ENCODE measurements at regions not wholly inside any gene's neighbourhood (a gene's known extent, or its start where the extent isn't known, plus 50 kb on each side); places are given as distances from the start of the nearest gene placed in this dataset.

GRCh38 chr11:105371311-105371710, 231.7 kb upstream of the CARD18 start:
- H3K9ac ChIP-seq (ENCODE audit: low read length) = no peak overlapping the region
- no peaks in the 10 kb centered on the region for H3K36me3 ChIP-seq (ENCODE audit: control insufficient read depth in 1 of 2, insufficient read depth in 2 of 2, low read length in 2 of 2)
- no peaks in the 10 kb centered on the region for H3K4me1 ChIP-seq (ENCODE audit: control insufficient read depth in 1 of 2, insufficient read depth in 2 of 2, low read length in 2 of 2)
- H3K9me3 ChIP-seq (ENCODE audit: control insufficient read depth in 1 of 2, insufficient read depth in 1 of 2, low read depth in 1 of 2, low read length in 2 of 2) = no peaks in the 10 kb centered on the region
- no TSS peak for BruUV-seq (replicated peaks)
- no peaks in the 10 kb centered on the region for H3K79me2 ChIP-seq (ENCODE audit: insufficient read depth, low read length)
- no peaks in the 10 kb centered on the region for H3K9me2 ChIP-seq (ENCODE audit: insufficient read depth)
- no peak overlapping the region for H3K4me2 ChIP-seq (ENCODE audit: low read length)
- ChIA-PET CTCF (no interaction called here), RAD21 (ENCODE audit: low non-redundant PET in 1 of 2, low total read pairs in 2 of 2, uncharacterized antibody in 2 of 2, unreplicated experiment in 2 of 2) (no interaction called here), POLR2A (no interaction called here)
- no peaks in the 10 kb centered on the region for H4K20me1 ChIP-seq (ENCODE audit: insufficient read depth)
- ATAC-seq (no peak), DNase-seq (ENCODE audit: low read depth, low spot score) (no peak)
- no peak for TF ChIP-seq SIN3A (IDR thresholded peaks at IDR 0.05; ENCODE audit: low read depth)
- no peak for TF ChIP-seq REST (IDR thresholded peaks at IDR 0.05; ENCODE audit: low read depth)
- no peak for TF ChIP-seq MAX (IDR thresholded peaks at IDR 0.05)
- no peak for TF ChIP-seq TCF7L2 (IDR thresholded peaks at IDR 0.05; ENCODE audit: borderline replicate concordance, extremely low read depth, insufficient read depth, insufficient read length)
- no peak overlapping the region for H3K27ac ChIP-seq (ENCODE audit: low read depth, low read length)
- no peaks in the 10 kb centered on the region for H3K27me3 ChIP-seq (ENCODE audit: insufficient read depth, low read length)
- no peak overlapping the region for H3K4me3 ChIP-seq (replicated peaks in 1 of 2; ENCODE audit: low read depth in 1 of 2, low read length in 2 of 2)
- intact Hi-C loops (cut with micrococcal nuclease) = no loop called here
- H2AFZ ChIP-seq (ENCODE audit: low read depth, low read length, poor library complexity, severe bottlenecking) = no peak overlapping the region

GRCh38 chr11:105368711-105369110, 229.1 kb upstream of the CARD18 start:
- Histone ChIP-seq H3K27me3 (ENCODE audit: insufficient read depth, low read length) (no peaks in the 10 kb centered on the region), H3K9me3 (ENCODE audit: control insufficient read depth in 1 of 2, insufficient read depth in 1 of 2, low read depth in 1 of 2, low read length in 2 of 2) (no peaks in the 10 kb centered on the region), H3K27ac (ENCODE audit: low read depth, low read length) (no peak overlapping the region), H3K4me3 (replicated peaks in 1 of 2; ENCODE audit: low read depth in 1 of 2, low read length in 2 of 2) (no peak overlapping the region), H3K9ac (ENCODE audit: low read length) (no peak overlapping the region), H2AFZ (ENCODE audit: low read depth, low read length, poor library complexity, severe bottlenecking) (no peak overlapping the region), H3K4me1 (ENCODE audit: control insufficient read depth in 1 of 2, insufficient read depth in 2 of 2, low read length in 2 of 2) (no peaks in the 10 kb centered on the region), H4K20me1 (ENCODE audit: insufficient read depth) (no peaks in the 10 kb centered on the region), H3K4me2 (ENCODE audit: low read length) (no peak overlapping the region), H3K79me2 (ENCODE audit: insufficient read depth, low read length) (no peaks in the 10 kb centered on the region), H3K36me3 (ENCODE audit: control insufficient read depth in 1 of 2, insufficient read depth in 2 of 2, low read length in 2 of 2) (no peaks in the 10 kb centered on the region), H3K9me2 (ENCODE audit: insufficient read depth) (no peaks in the 10 kb centered on the region)
- ChIA-PET CTCF (no interaction called here), RAD21 (ENCODE audit: low non-redundant PET in 1 of 2, low total read pairs in 2 of 2, uncharacterized antibody in 2 of 2, unreplicated experiment in 2 of 2) (no interaction called here), POLR2A (no interaction called here)
- intact Hi-C loops (cut with micrococcal nuclease) = no loop called here
- no TSS peak for BruUV-seq (replicated peaks)
- ATAC-seq (no peak), DNase-seq (ENCODE audit: low read depth, low spot score) (no peak)
- TF ChIP-seq MAX (IDR thresholded peaks at IDR 0.05) = no peak

All from HCT116 (cell line).